Effector CD8-positive, alpha-beta T cell (primary cell): ENCODE measurements at regions not wholly inside any gene's neighbourhood (a gene's known extent, or its start where the extent isn't known, plus 50 kb on each side); places are given as distances from the start of the nearest gene placed in this dataset.
"Not testable (repeated sequence)": the region's sequence is repeated elsewhere in the genome, so short reads cannot be mapped to it uniquely, and the experiment has no call there.

Source experiments
- DNase-seq: peaks from one replicate; lab custom pipeline; 2025; lab: John Stamatoyannopoulos, UW

DNA sequence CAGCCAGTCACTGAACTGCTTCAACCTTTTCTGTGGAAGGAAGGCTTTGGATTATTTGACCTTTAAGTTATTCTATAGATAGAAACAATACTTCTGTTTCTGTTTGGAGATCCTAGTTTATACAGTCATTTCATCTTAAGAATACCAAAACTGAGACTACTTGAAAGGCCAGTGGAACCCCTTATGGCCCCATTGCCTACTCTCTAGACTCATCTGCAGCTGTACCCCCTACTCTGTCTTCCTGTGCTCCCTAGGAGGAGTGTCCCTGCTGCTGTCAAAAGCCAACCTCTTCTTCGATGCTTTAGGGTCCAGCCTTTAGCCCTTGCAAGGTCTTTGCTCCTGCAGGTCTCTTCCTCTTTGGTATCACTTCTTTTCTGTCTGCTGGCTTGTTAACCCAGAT is 169.6 kb downstream of the EDEM1 start:
- no peak for DNase-seq

- DNase-seq: no peak
Measured at GRCh38 chr3:5358911-5359310, 171.4 kb downstream of the EDEM1 start.

DNA sequence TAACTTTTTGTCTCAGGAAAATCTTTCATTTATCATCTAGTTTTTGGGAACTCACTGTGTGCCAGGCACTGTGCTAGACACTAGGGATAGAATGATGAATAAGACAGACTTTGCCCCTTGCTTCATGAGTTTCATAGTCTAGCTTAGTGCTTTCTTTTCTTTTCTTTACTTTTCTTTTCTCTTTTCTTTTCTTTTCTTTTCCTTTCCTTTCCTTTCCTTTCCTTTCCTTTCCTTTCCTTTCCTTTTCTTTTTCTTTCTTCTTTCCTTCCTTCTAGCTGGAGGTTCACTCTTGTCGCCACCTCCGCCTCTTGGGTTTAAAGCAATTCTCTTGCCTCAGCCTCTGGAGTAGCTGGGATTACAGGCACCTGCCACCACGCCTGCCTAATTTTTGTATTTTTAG is 172.9 kb downstream of the EDEM1 start:
- no peak for DNase-seq

GRCh38 chr3:5366746-5367145 is 179.2 kb downstream of the EDEM1 start:
- DNase-seq: no peak

GRCh38 chr3:5371555-5371954 is 184.0 kb downstream of the EDEM1 start:
- not testable (repeated sequence) for DNase-seq

DNA sequence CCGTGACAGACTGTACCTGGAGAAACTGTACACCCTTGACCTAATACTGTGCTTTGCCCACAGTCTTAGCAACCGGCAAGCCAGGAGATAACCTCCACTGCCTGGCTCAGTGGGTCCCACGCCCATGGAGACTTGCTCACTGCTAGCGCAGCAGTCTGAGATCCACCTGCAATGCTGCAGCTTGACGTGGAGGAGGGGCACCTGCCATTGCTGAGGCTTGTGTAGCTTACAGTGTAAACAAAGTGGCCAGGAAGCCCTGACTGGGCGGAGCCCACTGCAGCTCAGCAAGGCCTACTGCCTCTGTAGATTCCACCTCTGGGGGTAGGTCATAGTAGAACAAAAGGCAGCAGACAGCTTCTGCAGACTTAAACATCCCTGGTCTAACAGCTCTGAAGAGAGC is 189.3 kb downstream of the EDEM1 start:
- no peak for DNase-seq

GRCh38 chr3:5379266-5379665 is 191.8 kb downstream of the EDEM1 start:
- DNase-seq: not testable (repeated sequence)

- not testable (repeated sequence) for DNase-seq
Measured at GRCh38 chr3:5383486-5384263, 196.2 kb downstream of the EDEM1 start.

DNA sequence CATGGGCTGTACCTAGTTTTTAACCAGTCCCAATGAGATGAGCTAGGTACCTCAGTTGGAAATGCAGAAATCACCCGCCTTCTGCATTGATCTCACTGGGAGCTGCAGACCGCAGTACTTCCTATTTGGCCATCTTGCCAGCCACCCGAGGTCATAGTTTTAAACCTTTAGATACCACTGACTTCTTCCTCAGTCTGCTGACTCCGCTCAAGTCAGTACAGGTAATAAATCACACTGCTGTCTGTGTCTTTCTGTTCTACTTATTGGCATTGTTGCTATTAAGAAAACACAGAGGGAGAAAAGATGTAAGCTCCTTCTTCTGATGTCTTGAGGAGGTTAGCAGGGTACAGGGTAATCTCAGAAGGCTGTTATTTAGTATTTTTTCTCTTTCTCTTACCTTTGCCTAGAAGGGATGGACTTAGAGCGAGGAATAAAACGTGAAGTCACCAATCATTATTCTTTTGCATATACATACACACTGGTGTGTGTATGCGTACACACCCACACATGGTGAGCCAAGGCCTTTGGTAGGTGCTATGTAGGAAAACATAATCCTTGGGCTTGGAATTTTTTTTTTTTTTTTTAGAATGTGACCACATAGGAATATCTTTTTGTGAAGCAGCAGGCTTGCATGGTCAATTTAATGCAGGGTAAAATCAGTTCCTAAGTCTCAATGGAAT is 197.2 kb downstream of the EDEM1 start:
- no peak for DNase-seq

- no peak for DNase-seq
Measured at GRCh38 chr3:5388091-5388490, 200.6 kb downstream of the EDEM1 start.

- no peak for DNase-seq
Measured at GRCh38 chr3:5389057-5389456, 201.6 kb downstream of the EDEM1 start.

GRCh38 chr3:5390221-5390620 is 202.7 kb downstream of the EDEM1 start:
- no peak for DNase-seq

DNA sequence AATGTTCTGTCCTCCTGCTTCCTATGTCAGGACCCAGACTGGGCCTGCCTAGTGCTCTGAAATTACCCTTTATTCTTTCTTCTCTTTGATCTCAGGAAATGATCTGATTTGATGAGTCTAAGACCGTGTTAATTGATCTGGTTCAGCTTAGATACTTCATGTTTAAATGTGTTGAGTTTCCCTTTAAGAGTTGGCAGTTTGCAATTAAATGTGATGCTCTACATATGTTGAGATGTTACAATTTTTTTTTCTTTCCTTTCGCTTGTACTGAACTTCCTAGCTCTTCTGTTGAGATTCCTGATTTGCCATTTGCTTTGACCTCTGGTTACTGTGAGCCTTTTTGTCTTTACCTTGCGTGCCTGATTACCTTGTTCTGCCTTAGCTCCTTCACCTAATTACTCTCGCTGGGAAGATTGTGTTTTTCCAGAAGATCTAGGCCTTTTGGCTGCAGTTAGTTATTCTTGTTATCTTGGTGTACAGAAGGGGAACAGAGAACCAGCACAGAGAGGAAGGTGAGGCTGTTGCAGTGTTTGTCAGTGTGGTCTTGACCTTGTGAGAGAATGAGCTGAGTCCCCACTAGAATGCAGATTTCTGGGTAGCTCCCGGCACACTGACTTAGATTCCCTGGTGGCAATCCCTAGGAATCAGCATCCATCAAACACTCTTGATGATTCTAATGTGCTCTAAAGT is 203.6 kb downstream of the EDEM1 start:
- DNase-seq: no peak

- DNase-seq: no peak
Measured at GRCh38 chr3:5401002-5401401, 213.5 kb downstream of the EDEM1 start.

DNA sequence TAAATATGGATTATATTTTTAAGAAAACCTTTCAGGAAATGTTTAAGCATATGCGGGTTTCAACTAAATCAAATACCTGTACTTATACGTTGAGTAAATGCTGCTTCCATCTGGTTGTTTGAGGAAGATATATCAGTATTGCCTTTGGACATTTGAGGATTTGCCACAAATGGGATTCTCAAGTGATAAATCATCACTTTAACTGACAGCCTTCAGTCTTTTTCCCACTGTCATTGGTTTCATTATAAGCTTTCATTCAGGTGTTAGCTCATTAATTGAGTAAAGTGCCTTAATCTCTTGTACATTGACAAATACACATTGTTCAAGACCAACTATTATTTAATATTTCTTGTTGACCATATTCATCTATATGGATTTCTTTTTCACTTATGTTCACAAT is 217.2 kb downstream of the EDEM1 start:
- no peak for DNase-seq

GRCh38 chr3:5411786-5412185 is 224.3 kb downstream of the EDEM1 start:
- no peak for DNase-seq

GRCh38 chr3:5423076-5423475 is 235.6 kb downstream of the EDEM1 start:
- no peak for DNase-seq

DNA sequence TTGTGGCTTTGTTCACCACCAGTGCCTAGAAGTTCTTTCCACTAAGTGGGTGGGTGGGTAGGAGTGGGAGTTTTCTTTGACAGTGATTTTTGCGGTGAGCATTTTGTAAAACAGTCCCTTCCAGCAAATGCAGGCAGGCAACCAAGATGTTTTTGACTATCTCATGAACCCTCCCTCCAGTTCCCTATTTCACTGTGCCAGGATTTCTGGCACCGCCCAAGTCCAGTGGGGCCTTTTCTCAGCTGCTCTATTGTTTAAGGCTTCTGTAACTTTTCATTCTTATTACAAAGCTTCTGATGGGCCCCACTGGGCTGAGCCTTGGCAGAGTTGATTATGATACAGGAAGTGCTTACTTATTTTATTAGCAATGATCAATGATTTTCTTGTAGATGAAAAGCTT is 236.0 kb downstream of the EDEM1 start:
- no peak for DNase-seq

DNA sequence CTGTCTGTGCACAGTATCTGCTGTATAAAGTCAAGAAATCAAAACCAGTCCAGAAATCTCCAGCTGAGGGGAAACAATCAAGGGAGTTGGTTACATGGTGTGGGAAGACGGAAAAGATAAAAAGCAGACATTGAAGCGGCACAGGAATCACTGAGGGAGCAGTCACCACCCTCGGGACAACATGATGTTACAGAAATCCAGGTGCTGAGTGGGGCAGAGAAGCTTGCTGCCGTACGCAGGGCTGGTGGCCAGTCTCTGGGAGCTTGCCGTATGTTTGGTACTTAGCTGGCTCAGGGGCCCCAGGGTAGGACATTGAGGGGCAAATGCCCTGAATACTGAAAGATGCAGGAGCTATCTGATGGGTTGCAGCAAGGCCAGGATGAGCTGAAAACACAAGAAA is 237.9 kb downstream of the EDEM1 start:
- DNase-seq: no peak

DNA sequence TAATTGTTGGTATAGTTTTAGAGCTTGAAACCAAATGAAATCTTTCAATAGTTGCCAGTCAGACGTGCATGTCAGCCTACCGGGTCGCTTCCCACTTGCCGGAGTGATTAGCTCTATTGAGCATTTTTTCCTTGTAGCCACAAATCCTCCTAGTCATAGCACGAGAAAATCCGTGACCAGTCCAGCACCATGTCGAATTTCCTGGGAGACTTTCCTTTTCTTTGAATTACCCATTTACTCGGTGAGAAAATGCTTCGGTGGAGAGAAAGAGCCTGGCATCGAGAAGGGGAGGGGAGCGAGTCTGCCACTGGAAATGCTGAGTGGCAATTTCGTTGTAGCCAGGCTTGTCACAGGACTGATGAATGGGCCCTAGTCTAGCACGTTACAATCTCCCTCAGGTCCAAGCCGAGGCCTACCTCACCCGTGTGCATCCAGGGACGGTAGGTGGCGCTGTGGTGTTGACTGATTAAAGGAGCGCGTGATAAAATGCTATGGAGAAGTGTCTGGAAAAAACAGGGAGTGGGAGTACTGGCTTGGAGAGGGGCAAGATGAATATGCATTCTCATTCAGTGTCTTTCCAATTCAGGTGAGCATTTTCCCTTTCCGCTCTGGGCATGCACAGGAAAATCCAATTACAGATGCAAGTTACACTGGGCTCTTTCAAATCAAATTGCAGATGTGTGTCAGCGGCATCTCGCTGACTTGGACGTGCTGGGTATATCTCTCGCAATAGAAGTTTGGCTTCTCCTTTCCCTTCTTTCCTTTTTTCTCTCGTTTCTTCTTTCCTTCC is 238.8 kb downstream of the EDEM1 start:
- peak; percentile 14 for DNase-seq

GRCh38 chr3:5427021-5427420 is 239.5 kb downstream of the EDEM1 start:
- DNase-seq: no peak

DNA sequence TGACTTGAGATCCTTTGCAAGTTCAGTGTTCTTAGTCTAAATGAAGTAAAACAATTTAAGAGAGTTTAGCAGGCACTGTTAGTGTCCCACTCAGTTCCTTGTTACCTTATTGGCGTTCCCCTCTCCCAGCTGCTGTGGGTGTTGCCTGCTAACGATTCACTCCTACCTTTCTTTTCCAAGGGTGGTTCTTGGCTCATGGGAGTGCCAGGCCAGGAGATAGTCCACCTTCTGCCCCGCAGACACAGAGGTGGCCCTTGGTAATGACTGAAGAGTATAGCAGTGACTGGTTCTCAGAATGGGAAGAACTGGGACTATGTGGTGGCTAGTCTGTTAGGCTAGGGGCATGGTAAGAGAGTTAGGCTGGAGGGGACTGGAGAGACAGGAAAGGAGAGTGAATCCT is 240.4 kb downstream of the EDEM1 start:
- no peak for DNase-seq
